CD4-positive, alpha-beta memory T cell (primary cell): ENCODE measurements at regions not wholly inside any gene's neighbourhood (a gene's known extent, or its start where the extent isn't known, plus 50 kb on each side); places are given as distances from the start of the nearest gene placed in this dataset.

Experiments
- CTCF ChIA-PET: fragments of 350-600 bp; sonication (Branson Sonifier 250); formaldehyde crosslinking; loops from one replicate; lab custom pipeline; 2021; ENCODE audit warnings: inconsistent platforms; ENCODE audit not compliant: partially characterized antibody; lab: Charles Lee
- POLR2A ChIA-PET: fragments of 350-600 bp; sonication (Branson Sonifier 250); formaldehyde crosslinking; loops from one replicate; lab custom pipeline; 2021; ENCODE audit not compliant: partially characterized antibody; lab: Charles Lee
- DNase-seq, 5 donors: peaks; one replicate each; pipeline versions ENCODE4 v3.0.0 to v3.0.0-alpha.2; 2020 to 2022; ENCODE audit warnings: mixed read lengths in 1 of 5
- H3K27ac ChIP-seq: one replicate; pipeline ENCODE4 v1.7.0; 2013; ENCODE audit warnings: low read depth, low read length
- H3K27me3 ChIP-seq: 2 replicates; pipeline ENCODE4 v1.7.0; 2013; ENCODE audit warnings: mild to moderate bottlenecking, low read length, moderate library complexity; ENCODE audit not compliant: insufficient read depth
- H3K36me3 ChIP-seq: 2 replicates; pipeline ENCODE4 v1.7.0; 2013; ENCODE audit warnings: mild to moderate bottlenecking, low read length, moderate library complexity; ENCODE audit not compliant: insufficient read depth
- H3K4me1 ChIP-seq: 2 replicates; pipeline ENCODE4 v1.7.0; 2013; ENCODE audit warnings: mild to moderate bottlenecking, low read length, moderate library complexity; ENCODE audit not compliant: insufficient read depth
- H3K4me3 ChIP-seq, 2 donors: one replicate each; pipeline ENCODE4 v1.7.0; 2013; ENCODE audit warnings: low read length in 2 of 2, mild to moderate bottlenecking in 1 of 2
- H3K9me3 ChIP-seq, 2 donors: one replicate each; pipeline ENCODE4 v1.7.0; 2013; ENCODE audit warnings: low read length in 2 of 2, control low read depth in 1 of 2; ENCODE audit not compliant: control insufficient read depth in 1 of 2
- H3K27ac Mint-ChIP-seq, 7 donors: one replicate each; pipeline ENCODE4 v1.8.0; 2020 to 2021; ENCODE audit warnings: mixed read lengths in 7 of 7, mild to moderate bottlenecking in 6 of 7, inconsistent platforms in 3 of 7, moderate library complexity in 3 of 7
- H3K27me3 Mint-ChIP-seq, 2 donors: one replicate each; pipeline ENCODE4 v1.8.0; 2020 to 2021; ENCODE audit warnings: mixed read lengths in 2 of 2
- H3K36me3 Mint-ChIP-seq, 2 donors: one replicate each; pipeline ENCODE4 v1.8.0; 2020 to 2021; ENCODE audit warnings: mixed read lengths in 2 of 2, inconsistent platforms in 1 of 2, mild to moderate bottlenecking in 1 of 2
- H3K4me1 Mint-ChIP-seq, 4 donors: one replicate each; pipeline ENCODE4 v1.8.0; 2020 to 2021; ENCODE audit warnings: mixed read lengths in 4 of 4, mild to moderate bottlenecking in 1 of 4
- H3K4me3 Mint-ChIP-seq, 8 donors: one replicate each; pipeline ENCODE4 v1.8.0; 2020 to 2021; ENCODE audit warnings: mixed read lengths in 8 of 8, mild to moderate bottlenecking in 7 of 8, moderate library complexity in 6 of 8, inconsistent platforms in 3 of 8
- H3K9me3 Mint-ChIP-seq, 8 donors: one replicate each; pipeline ENCODE4 v1.8.0; 2020 to 2021; ENCODE audit warnings: mixed read lengths in 8 of 8, mild to moderate bottlenecking in 5 of 8, inconsistent platforms in 3 of 8, moderate library complexity in 1 of 8
- intact Hi-C: fragments of 100-400 bp; cut with micrococcal nuclease; formaldehyde crosslinking; loops from one replicate; pipeline ENCODE4 v1.15.1; 2023

DNA sequence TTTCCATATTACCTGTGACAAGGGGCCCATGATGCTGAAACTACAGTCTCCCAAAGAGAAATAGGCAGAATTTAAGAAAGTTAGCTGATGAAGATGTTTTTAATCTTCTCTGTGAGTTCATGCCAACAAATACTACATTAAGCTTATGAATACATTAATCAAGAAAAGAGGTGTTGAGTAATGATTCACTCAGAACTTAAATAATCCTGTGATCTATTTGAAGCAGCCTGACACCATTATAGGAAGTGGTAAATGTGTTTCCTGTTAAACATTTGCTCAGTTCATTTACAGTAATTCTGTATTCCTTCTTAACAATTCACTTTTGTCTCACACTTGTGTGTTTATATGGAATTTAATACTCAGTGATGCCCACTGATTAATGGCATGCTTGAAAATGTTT is 75.0 kb upstream of the IZUMO3 start:
- no peak overlapping the region for H3K27ac Mint-ChIP-seq
- Histone ChIP-seq H3K9me3 (peaks cover 0 to 3% of the 10 kb centered on the region in 2 donors), H3K27me3 (no peaks in the 10 kb centered on the region), H3K36me3 (no peaks in the 10 kb centered on the region), H3K4me1 (no peaks in the 10 kb centered on the region), H3K27ac (no peak overlapping the region), H3K4me3 (no peak overlapping the region)
- H3K9me3 Mint-ChIP-seq, result peaks cover 2 to 25% (median 13%) of the 10 kb centered on the region in 8 donors
- ChIA-PET CTCF (no interaction called here), POLR2A (no interaction called here)
- no peaks in the 10 kb centered on the region for H3K36me3 Mint-ChIP-seq
- H3K27me3 Mint-ChIP-seq, result no peaks in the 10 kb centered on the region
- intact Hi-C loops, result no loop called here
- no peak for DNase-seq
- H3K4me3 Mint-ChIP-seq, result no peak overlapping the region
- no peaks in the 10 kb centered on the region for H3K4me1 Mint-ChIP-seq

DNA sequence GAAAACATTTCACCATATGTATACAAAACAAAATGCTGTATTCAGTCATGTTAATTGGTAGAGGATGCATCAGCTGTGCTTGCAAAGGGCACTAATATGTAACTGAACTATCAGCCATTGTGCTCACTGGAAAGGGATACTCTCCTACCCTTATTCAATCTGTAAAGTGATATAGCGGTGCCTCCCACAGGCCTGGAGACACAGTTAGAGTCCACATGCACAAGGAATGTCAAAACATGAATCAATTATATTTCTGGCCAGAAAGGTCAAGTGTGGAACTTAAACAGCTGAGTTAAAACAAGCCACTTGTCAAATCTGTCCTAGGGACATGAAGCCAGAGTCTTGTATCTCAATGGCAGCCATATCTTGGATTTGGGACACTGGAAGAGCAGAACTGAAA is 71.2 kb upstream of the IZUMO3 start:
- DNase-seq, result no peak
- peaks cover 0 to 11% of the 10 kb centered on the region in 2 donors for H3K9me3 ChIP-seq
- H3K4me3 Mint-ChIP-seq, result no peak overlapping the region
- H3K9me3 Mint-ChIP-seq, result peaks cover 5 to 23% (median 7%) of the 10 kb centered on the region in 8 donors
- no peaks in the 10 kb centered on the region for H3K27me3 ChIP-seq
- no peak overlapping the region for H3K27ac Mint-ChIP-seq
- no peaks in the 10 kb centered on the region for H3K27me3 Mint-ChIP-seq
- POLR2A ChIA-PET, result no interaction called here
- H3K4me3 ChIP-seq, result no peak overlapping the region
- CTCF ChIA-PET, result no interaction called here
- no peaks in the 10 kb centered on the region for H3K4me1 Mint-ChIP-seq
- no peaks in the 10 kb centered on the region for H3K4me1 ChIP-seq
- no peaks in the 10 kb centered on the region for H3K36me3 ChIP-seq
- no peaks in the 10 kb centered on the region for H3K36me3 Mint-ChIP-seq
- no peak overlapping the region for H3K27ac ChIP-seq
- intact Hi-C loops, result no loop called here

DNA sequence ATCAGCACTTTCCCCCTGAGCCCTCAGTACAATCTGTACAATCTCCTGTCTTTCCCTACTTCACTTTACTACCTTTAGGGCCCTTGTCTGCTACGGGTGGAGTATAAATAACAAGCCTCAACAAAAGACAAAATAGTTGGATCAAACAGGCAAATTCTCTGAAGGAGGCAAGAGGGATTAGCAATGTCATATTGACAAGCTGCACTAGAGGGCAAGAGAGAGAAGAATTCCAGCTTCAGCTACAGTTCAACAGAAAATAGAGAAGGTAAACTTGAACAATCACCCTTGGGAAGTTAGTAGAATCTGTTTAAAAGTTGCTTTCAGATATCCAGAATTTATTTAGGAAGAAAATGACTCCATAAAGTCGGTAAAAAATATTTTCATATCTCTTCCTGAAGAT is 68.4 kb upstream of the IZUMO3 start:
- intact Hi-C loops, result no loop called here
- Histone ChIP-seq H3K36me3 (no peaks in the 10 kb centered on the region), H3K27ac (no peak overlapping the region), H3K27me3 (no peaks in the 10 kb centered on the region), H3K4me1 (no peaks in the 10 kb centered on the region), H3K4me3 (no peak overlapping the region), H3K9me3 (peaks cover 0 to 10% of the 10 kb centered on the region in 2 donors)
- H3K4me3 Mint-ChIP-seq, result no peak overlapping the region
- POLR2A ChIA-PET, result no interaction called here
- no peaks in the 10 kb centered on the region for H3K36me3 Mint-ChIP-seq
- H3K9me3 Mint-ChIP-seq, result peaks cover 0 to 19% (median 4%) of the 10 kb centered on the region in 8 donors
- no peaks in the 10 kb centered on the region for H3K27me3 Mint-ChIP-seq
- no peak for DNase-seq
- H3K4me1 Mint-ChIP-seq, result no peaks in the 10 kb centered on the region
- CTCF ChIA-PET, result no interaction called here
- H3K27ac Mint-ChIP-seq, result no peak overlapping the region

DNA sequence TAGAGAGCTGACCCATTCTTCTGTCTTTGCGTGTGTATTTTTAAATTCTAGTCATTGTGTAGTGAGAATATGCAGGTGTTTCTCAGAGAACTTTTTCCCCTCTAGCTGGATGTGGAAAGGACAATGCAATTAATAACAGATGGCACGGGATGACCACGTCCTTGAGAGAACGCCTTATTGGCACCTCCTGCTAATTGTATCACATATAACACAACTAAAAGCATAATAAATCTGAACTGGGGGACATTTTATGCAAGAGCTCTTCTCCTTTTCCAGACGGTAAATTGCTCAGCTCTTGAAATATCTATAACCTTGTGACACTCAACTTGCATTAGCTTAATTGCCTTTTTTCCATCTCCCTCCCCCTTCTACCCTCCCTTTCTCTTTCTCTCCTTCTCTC is 62.9 kb upstream of the IZUMO3 start:
- CTCF ChIA-PET, result no interaction called here
- no peak overlapping the region for H3K27ac Mint-ChIP-seq
- H3K36me3 ChIP-seq, result no peaks in the 10 kb centered on the region
- POLR2A ChIA-PET, result no interaction called here
- intact Hi-C loops, result no loop called here
- H3K9me3 Mint-ChIP-seq, result peaks cover 0 to 22% (median 5%) of the 10 kb centered on the region in 8 donors
- H3K27me3 Mint-ChIP-seq, result no peaks in the 10 kb centered on the region
- H3K27me3 ChIP-seq, result no peaks in the 10 kb centered on the region
- H3K4me3 Mint-ChIP-seq, result no peak overlapping the region
- H3K4me3 ChIP-seq, result no peak overlapping the region
- H3K36me3 Mint-ChIP-seq, result no peaks in the 10 kb centered on the region
- H3K4me1 Mint-ChIP-seq, result no peaks in the 10 kb centered on the region
- no peak for DNase-seq
- no peak overlapping the region for H3K27ac ChIP-seq
- H3K9me3 ChIP-seq, result peaks cover 0 to 7% of the 10 kb centered on the region in 2 donors
- no peaks in the 10 kb centered on the region for H3K4me1 ChIP-seq

DNA sequence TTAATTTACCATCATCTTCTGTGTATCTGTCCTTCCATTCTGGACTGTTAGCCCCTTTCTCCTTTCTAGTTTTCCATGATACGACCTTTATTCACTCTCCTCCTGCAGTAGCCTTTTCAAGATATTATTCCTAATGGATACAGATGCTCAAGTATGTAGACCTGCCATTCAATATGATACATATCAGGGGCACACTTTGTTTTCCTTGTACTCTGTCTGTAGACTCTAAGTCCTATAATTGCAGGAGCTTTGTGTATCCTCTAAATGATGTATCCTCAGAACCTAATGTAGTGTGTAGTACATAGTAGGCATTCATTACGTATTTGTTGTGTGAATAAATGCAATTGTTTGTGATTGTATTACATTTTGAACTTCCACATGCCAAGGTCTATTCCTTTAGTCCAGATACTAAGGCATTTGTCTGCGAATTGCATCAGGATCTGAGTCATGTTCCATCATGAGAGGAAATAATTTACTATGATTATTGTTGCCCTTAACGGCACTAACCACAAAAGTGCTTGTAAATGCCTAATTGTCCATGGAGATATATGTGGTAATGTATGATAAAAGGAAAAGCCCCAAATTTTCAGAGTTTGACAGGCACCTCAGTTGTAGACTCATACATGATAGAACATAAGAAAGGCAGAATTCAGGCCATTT is 57.1 kb upstream of the IZUMO3 start:
- Mint-ChIP-seq H3K4me1 (no peaks in the 10 kb centered on the region), H3K4me3 (no peak overlapping the region), H3K27me3 (no peaks in the 10 kb centered on the region), H3K27ac (no peak overlapping the region), H3K36me3 (no peaks in the 10 kb centered on the region), H3K9me3 (peaks cover 0 to 17% (median 10%) of the 10 kb centered on the region in 8 donors)
- no peak for DNase-seq
- ChIA-PET CTCF (no interaction called here), POLR2A (no interaction called here)
- Histone ChIP-seq H3K27me3 (no peaks in the 10 kb centered on the region), H3K4me1 (no peaks in the 10 kb centered on the region), H3K9me3 (no peaks in the 10 kb centered on the region), H3K27ac (no peak overlapping the region), H3K36me3 (no peaks in the 10 kb centered on the region), H3K4me3 (no peak overlapping the region)
- intact Hi-C loops, result no loop called here
